Right lobe of liver (tissue), 6 donors: ENCODE measurements at regions not wholly inside any gene's neighbourhood (a gene's known extent, or its start where the extent isn't known, plus 50 kb on each side); places are given as distances from the start of the nearest gene placed in this dataset.

ENCODE experiments used
- ATAC-seq, 4 donors: fragments of 200-7000 bp; cut with Tn5 transposase; one replicate each; pipeline ENCODE4 v1.9.1; 2020; ENCODE audit warnings: mild to moderate bottlenecking in 4 of 4, moderate library complexity in 4 of 4
- DNase-seq, 3 donors: peaks; one replicate each; pipeline ENCODE4 v3.0.0-alpha.2; 2020
- H3K27ac ChIP-seq, 3 donors: fragments of 200-600 bp; one replicate each; pipeline ENCODE4 v1.8.0; 2022
- H3K27me3 ChIP-seq, 2 donors: fragments of 200-600 bp; one replicate each; pipeline ENCODE4 v1.8.0; 2022
- H3K36me3 ChIP-seq, 4 donors: fragments of 200-600 bp; sonication (generic) in 1 of 4; one replicate each; pipeline versions ENCODE4 v1.5.1 to v1.8.0; 2017 to 2022; ENCODE audit warnings: control low read depth in 1 of 4
- H3K4me1 ChIP-seq, 4 donors: fragments of 200-600 bp; sonication (generic) in 1 of 4; one replicate each; pipeline versions ENCODE4 v1.5.1 to v1.8.0; 2017 to 2022; ENCODE audit warnings: control low read depth in 1 of 4
- H3K4me3 ChIP-seq, 3 donors: fragments of 200-600 bp; one replicate each; pipeline ENCODE4 v1.8.0; 2022
- H3K9me3 ChIP-seq, 4 donors: fragments of 200-600 bp; sonication (generic) in 1 of 4; one replicate each; pipeline versions ENCODE4 v1.5.1 to v1.8.0; 2017 to 2022; ENCODE audit warnings: control low read depth in 1 of 4
- POLR2A ChIP-seq: fragments of 450-650 bp; IDR thresholded peaks from one replicate; pipeline ENCODE4 v1.6.1; 2017; ENCODE audit warnings: antibody characterized with exemption, mild to moderate bottlenecking
- WGBS: methylation state at CpG from one replicate; pipeline ENCODE4 v1.1.6; 2018; ENCODE audit warnings: low coverage, low lambda C conversion rate; ENCODE audit not compliant: insufficient coverage; ENCODE audit errors: missing lambda C conversion rate; 5-methylcytosine and 5-hydroxymethylcytosine counted together
- intact Hi-C, 2 donors: fragments of 100-400 bp; cut with DNase I; formaldehyde crosslinking; loops; one replicate each; pipeline versions ENCODE4 v1.11.2 to v1.14.1; 2022
- TF ChIP-seq, protein P1 (sequence below), 4 donors: fragments of 200-600 bp in 3 of 4; fragments of 450-650 bp in 1 of 4; IDR thresholded peaks; one replicate each; pipeline versions ENCODE4 v1.5.1 to v1.8.0; 2016 to 2022; ENCODE audit warnings: antibody characterized with exemption in 4 of 4, mild to moderate bottlenecking in 2 of 4
- donor health status: DM: no; HTN: yes; CAD: no.
- donor health status: DM: no; HTN: no; CAD: no.
- donor health status: DM: no; HTN: no; CAD: no.
- donor health status: DM: no; HTN: yes; CAD: no.
- donor health status: DM: no; HTN: yes; CAD: no.

DNA sequence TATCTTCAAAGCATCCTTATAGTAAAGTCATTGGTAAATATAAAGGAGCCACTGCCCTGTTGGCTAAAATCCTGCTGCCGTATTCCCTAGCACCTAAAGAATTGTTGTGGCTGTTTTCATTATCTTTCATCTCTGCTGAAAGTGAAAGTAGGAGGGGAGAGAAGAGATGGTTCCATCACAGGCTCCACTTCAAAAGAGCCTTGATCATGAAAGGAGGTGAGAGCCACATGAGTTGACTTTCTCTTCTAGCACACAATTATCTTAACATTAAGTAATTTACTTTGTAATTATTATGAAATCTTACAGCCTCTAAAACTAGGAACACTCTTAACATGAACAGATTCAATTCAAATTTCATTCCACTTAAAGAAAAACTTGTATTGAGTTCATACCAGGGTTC lies 1050.9 kb upstream of the LRRTM1 start:
- Histone ChIP-seq H3K4me1 (no peaks in the 10 kb centered on the region), H3K36me3 (no peaks in the 10 kb centered on the region), H3K9me3 (no peaks in the 10 kb centered on the region), H3K27me3 (no peaks in the 10 kb centered on the region), H3K27ac (no peak overlapping the region), H3K4me3 (no peak overlapping the region)
- TF ChIP-seq POLR2A = no peak
- TF ChIP-seq, protein P1, sequence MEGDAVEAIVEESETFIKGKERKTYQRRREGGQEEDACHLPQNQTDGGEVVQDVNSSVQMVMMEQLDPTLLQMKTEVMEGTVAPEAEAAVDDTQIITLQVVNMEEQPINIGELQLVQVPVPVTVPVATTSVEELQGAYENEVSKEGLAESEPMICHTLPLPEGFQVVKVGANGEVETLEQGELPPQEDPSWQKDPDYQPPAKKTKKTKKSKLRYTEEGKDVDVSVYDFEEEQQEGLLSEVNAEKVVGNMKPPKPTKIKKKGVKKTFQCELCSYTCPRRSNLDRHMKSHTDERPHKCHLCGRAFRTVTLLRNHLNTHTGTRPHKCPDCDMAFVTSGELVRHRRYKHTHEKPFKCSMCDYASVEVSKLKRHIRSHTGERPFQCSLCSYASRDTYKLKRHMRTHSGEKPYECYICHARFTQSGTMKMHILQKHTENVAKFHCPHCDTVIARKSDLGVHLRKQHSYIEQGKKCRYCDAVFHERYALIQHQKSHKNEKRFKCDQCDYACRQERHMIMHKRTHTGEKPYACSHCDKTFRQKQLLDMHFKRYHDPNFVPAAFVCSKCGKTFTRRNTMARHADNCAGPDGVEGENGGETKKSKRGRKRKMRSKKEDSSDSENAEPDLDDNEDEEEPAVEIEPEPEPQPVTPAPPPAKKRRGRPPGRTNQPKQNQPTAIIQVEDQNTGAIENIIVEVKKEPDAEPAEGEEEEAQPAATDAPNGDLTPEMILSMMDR (IDR thresholded peaks at IDR 0.05) = no peak
- intact Hi-C loops = no loop called here
- no peak for DNase-seq
- no peak for ATAC-seq
- WGBS = 31% methylated on average over 1 of the region's 1 CpG

DNA sequence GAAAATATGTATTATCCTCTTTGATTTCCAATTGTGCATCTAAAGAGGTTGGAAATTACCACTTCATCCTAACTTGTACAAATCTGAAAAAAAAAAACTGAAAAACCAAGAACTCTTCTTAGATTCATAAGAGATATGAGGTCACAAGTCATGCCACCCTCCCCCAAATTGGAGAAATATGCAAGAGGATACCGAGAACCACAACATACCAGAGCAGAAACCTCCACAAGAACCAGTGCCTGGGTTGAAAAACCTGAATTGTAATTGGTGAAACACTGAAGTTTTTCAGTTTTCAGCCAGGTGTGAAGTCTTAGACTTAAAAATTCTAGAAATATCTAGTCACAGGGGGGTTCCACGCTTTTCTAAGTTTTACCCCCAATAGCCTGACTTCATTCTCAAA lies 1029.5 kb upstream of the LRRTM1 start:
- 31% methylated on average over 2 of the region's 2 CpGs for WGBS
- DNase-seq = no peak
- H3K36me3 ChIP-seq = no peaks in the 10 kb centered on the region
- H3K4me1 ChIP-seq = no peaks in the 10 kb centered on the region
- H3K4me3 ChIP-seq = no peak overlapping the region
- H3K27me3 ChIP-seq = no peaks in the 10 kb centered on the region
- no peaks in the 10 kb centered on the region for H3K9me3 ChIP-seq
- no peak overlapping the region for H3K27ac ChIP-seq
- TF ChIP-seq, protein P1 (IDR thresholded peaks at IDR 0.05) = no peak
- no peak for TF ChIP-seq POLR2A
- intact Hi-C loops = no loop called here
- ATAC-seq = no peak

DNA sequence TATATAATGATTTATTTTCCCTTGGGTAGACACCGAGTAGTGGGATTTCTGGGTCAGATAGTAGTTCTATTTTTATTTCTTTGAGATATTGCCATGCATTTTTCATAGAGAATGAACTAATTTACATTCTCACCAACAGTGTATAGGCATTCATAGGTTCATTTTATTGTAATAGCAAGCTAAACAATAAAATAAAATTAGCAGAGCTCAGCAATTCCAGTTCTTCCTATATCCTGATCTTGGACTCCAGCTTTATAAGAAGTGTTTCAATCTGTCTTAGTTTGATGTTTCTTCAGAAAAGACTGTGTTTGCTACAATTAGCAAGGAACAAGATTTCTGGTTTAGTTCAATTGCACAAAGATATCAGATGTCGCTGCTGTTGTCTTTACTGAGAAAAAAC lies 1024.4 kb upstream of the LRRTM1 start:
- no peak overlapping the region for H3K27ac ChIP-seq
- WGBS = 71% methylated on average over 2 of the region's 2 CpGs
- no peaks in the 10 kb centered on the region for H3K27me3 ChIP-seq
- ATAC-seq = no peak
- H3K4me3 ChIP-seq = no peak overlapping the region
- no peaks in the 10 kb centered on the region for H3K9me3 ChIP-seq
- intact Hi-C loops = no loop called here
- TF ChIP-seq, protein P1 (IDR thresholded peaks at IDR 0.05) = no peak
- no peak for TF ChIP-seq POLR2A
- no peaks in the 10 kb centered on the region for H3K4me1 ChIP-seq
- H3K36me3 ChIP-seq = no peaks in the 10 kb centered on the region
- DNase-seq = no peak

DNA sequence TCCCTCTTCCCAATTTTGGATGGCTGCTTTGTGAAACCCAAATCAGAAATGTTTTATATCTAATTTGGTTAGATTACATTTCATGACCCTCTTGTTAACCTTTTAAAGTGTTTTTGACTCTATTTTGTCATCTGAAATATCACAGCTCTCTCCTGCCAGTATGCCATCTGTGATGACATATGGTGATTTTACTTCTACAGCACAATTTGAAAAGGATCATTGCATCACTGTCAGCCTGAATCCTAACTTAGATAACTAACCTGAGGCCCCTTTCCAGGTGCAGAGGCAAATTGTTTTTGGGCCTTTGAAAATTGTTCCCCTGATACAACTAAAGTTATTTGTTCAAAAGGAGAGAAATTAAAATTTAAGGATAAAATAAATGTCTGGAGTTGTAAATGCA lies 1023.4 kb upstream of the LRRTM1 start:
- no peak overlapping the region for H3K27ac ChIP-seq
- no peak for TF ChIP-seq POLR2A
- H3K4me1 ChIP-seq = no peaks in the 10 kb centered on the region
- H3K36me3 ChIP-seq = no peaks in the 10 kb centered on the region
- no peak overlapping the region for H3K4me3 ChIP-seq
- H3K27me3 ChIP-seq = no peaks in the 10 kb centered on the region
- intact Hi-C loops = no loop called here
- no peak for ATAC-seq
- H3K9me3 ChIP-seq = no peaks in the 10 kb centered on the region
- no peak for DNase-seq

DNA sequence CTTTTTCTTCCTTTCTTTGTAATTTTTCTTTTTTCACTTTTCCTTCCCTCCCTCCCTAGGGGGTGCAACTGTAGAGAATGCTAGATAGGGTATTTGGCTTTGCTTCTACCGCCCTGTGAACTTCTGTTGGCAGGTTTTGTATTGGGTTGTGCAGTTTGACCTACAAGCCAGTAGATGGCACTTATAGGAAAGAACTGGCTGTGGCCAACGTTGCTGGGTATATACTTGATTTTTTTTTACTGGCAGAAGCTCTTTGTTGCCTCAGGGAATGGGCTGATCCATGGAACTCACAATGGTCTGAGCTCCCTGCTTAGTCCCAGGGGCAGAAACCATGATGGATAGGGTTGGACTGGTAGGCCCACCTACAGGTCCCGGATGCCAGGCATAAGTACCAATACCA lies 1019.5 kb upstream of the LRRTM1 start:
- WGBS = 48% methylated on average over 3 of the region's 3 CpGs
- H3K27me3 ChIP-seq = no peaks in the 10 kb centered on the region
- intact Hi-C loops = no loop called here
- no peaks in the 10 kb centered on the region for H3K36me3 ChIP-seq
- H3K9me3 ChIP-seq = no peaks in the 10 kb centered on the region
- no peak overlapping the region for H3K4me3 ChIP-seq
- no peak for TF ChIP-seq POLR2A
- TF ChIP-seq, protein P1 (IDR thresholded peaks at IDR 0.05) = peak in 2 of 4 donors; percentile 7
- ATAC-seq (peak in 2 of 4 donors; percentile 12 to 26), DNase-seq (no peak)
- H3K27ac ChIP-seq = no peak overlapping the region
- no peaks in the 10 kb centered on the region for H3K4me1 ChIP-seq
